CD4-positive, alpha-beta T cell (primary cell): ENCODE measurements at regions not wholly inside any gene's neighbourhood (a gene's known extent, or its start where the extent isn't known, plus 50 kb on each side); places are given as distances from the start of the nearest gene placed in this dataset.

Experiments used
- ATAC-seq: fragments of 200-7000 bp; cut with Tn5 transposase; one replicate; pipeline ENCODE4 v1.10.0; 2022; ENCODE audit warnings: mild to moderate bottlenecking; ENCODE audit not compliant: poor library complexity
- CTCF ChIA-PET: fragments of 350-600 bp; sonication (Branson Sonifier 250); formaldehyde crosslinking; loops from one replicate; lab custom pipeline; 2021; ENCODE audit warnings: antibody characterized with exemption, inconsistent platforms; lab: Charles Lee
- POLR2A ChIA-PET: fragments of 350-600 bp; sonication (Branson Sonifier 250); formaldehyde crosslinking; loops from one replicate; lab custom pipeline; 2021; ENCODE audit warnings: antibody characterized with exemption, inconsistent platforms; lab: Charles Lee
- DNase-seq, 14 experiments: peaks; one replicate each; pipeline ENCODE4 v3.0.0-alpha.2; 2013 to 2020; ENCODE audit warnings: mixed read lengths in 2 of 14
- H3K27ac ChIP-seq, 2 donors: one replicate each; pipeline versions ENCODE4 v1.5.1 to v1.7.0; 2013; ENCODE audit warnings: low read length in 2 of 2, low read depth in 1 of 2, mild to moderate bottlenecking in 1 of 2
- H3K27me3 ChIP-seq, 2 experiments: 1 replicate in 1 of 2; 2 replicates in 1 of 2; pipeline versions ENCODE4 v1.6.1 to v1.7.0; 2013; ENCODE audit warnings: low read length in 2 of 2, control low read depth in 1 of 2, mild to moderate bottlenecking in 1 of 2, moderate library complexity in 1 of 2; ENCODE audit not compliant: insufficient read depth in 2 of 2, control insufficient read depth in 1 of 2
- H3K36me3 ChIP-seq: one replicate; pipeline ENCODE4 v1.6.1; 2013; ENCODE audit warnings: low read length, control low read depth; ENCODE audit not compliant: insufficient read depth
- H3K4me1 ChIP-seq: one replicate; pipeline ENCODE4 v1.6.1; 2013; ENCODE audit warnings: low read length, control low read depth; ENCODE audit not compliant: insufficient read depth
- H3K4me3 ChIP-seq: one replicate; pipeline ENCODE4 v1.5.1; 2013; ENCODE audit warnings: mild to moderate bottlenecking, low read length, moderate library complexity
- H3K9me3 ChIP-seq, 2 experiments: 1 replicate in 1 of 2; 2 replicates in 1 of 2; pipeline versions ENCODE4 v1.6.1 to v1.7.0; 2013; ENCODE audit warnings: low read length in 2 of 2, mild to moderate bottlenecking in 2 of 2, control low read depth in 1 of 2, moderate library complexity in 1 of 2; ENCODE audit not compliant: control insufficient read depth in 1 of 2, insufficient read depth in 1 of 2
- H3K27ac Mint-ChIP-seq: one replicate; pipeline ENCODE4 v1.8.0; 2020; ENCODE audit warnings: mixed read lengths
- H3K27me3 Mint-ChIP-seq: one replicate; pipeline ENCODE4 v1.8.0; 2021; ENCODE audit warnings: mixed read lengths
- H3K36me3 Mint-ChIP-seq: one replicate; pipeline ENCODE4 v1.8.0; 2021; ENCODE audit warnings: low read depth, mixed read lengths
- H3K4me1 Mint-ChIP-seq: one replicate; pipeline ENCODE4 v1.8.0; 2021; ENCODE audit warnings: low read depth, mixed read lengths
- H3K4me3 Mint-ChIP-seq: one replicate; pipeline ENCODE4 v1.8.0; 2020; ENCODE audit warnings: mild to moderate bottlenecking, mixed read lengths
- H3K9me3 Mint-ChIP-seq: one replicate; pipeline ENCODE4 v1.8.0; 2020; ENCODE audit warnings: mixed read lengths
- CTCF ChIP-seq: fragments of 200-600 bp; IDR thresholded peaks from one replicate; pipeline ENCODE4 v1.8.0; 2022; ENCODE audit warnings: antibody characterized with exemption, mild to moderate bottlenecking
- intact Hi-C, 2 experiments: fragments of 100-400 bp; cut with DNase I in 1 of 2; cut with micrococcal nuclease in 1 of 2; formaldehyde crosslinking; loops; one replicate each; pipeline versions ENCODE4 v1.15.1 to v1.9.0; 2023 to 2025; cut with DNase I, micrococcal nuclease

- intact Hi-C loops, result no loop called here
- Histone ChIP-seq H3K27ac (no peak overlapping the region), H3K36me3 (no peaks in the 10 kb centered on the region), H3K9me3 (peaks cover 0 to 3% of the 10 kb centered on the region in 2 experiments), H3K27me3 (no peaks in the 10 kb centered on the region), H3K4me3 (no peak overlapping the region), H3K4me1 (no peaks in the 10 kb centered on the region)
- H3K36me3 Mint-ChIP-seq, result no peaks in the 10 kb centered on the region
- POLR2A ChIA-PET, result no interaction called here
- no peaks in the 10 kb centered on the region for H3K4me1 Mint-ChIP-seq
- no peak overlapping the region for H3K27ac Mint-ChIP-seq
- no peak overlapping the region for H3K4me3 Mint-ChIP-seq
- TF ChIP-seq CTCF, result no peak
- H3K27me3 Mint-ChIP-seq, result peaks cover 16% of the 10 kb centered on the region
- CTCF ChIA-PET, result no interaction called here
- ATAC-seq, result no peak
- no peaks in the 10 kb centered on the region for H3K9me3 Mint-ChIP-seq
- no peak for DNase-seq
Observed at GRCh38 chr1:181295217-181295616, 188.1 kb upstream of the CACNA1E start.

GRCh38 chr1:181296180-181296579, 187.1 kb upstream of the CACNA1E start:
- Histone ChIP-seq H3K36me3 (no peaks in the 10 kb centered on the region), H3K27me3 (no peaks in the 10 kb centered on the region), H3K9me3 (peaks cover 0 to 3% of the 10 kb centered on the region in 2 experiments), H3K4me3 (no peak overlapping the region), H3K27ac (no peak overlapping the region), H3K4me1 (no peaks in the 10 kb centered on the region)
- TF ChIP-seq CTCF, result no peak
- ChIA-PET CTCF (no interaction called here), POLR2A (no interaction called here)
- Mint-ChIP-seq H3K4me3 (no peak overlapping the region), H3K4me1 (no peaks in the 10 kb centered on the region), H3K27ac (no peak overlapping the region), H3K27me3 (peaks cover 11% of the 10 kb centered on the region), H3K9me3 (no peaks in the 10 kb centered on the region), H3K36me3 (no peaks in the 10 kb centered on the region)
- no peak for DNase-seq
- intact Hi-C loops, result no loop called here
- ATAC-seq, result no peak

DNA sequence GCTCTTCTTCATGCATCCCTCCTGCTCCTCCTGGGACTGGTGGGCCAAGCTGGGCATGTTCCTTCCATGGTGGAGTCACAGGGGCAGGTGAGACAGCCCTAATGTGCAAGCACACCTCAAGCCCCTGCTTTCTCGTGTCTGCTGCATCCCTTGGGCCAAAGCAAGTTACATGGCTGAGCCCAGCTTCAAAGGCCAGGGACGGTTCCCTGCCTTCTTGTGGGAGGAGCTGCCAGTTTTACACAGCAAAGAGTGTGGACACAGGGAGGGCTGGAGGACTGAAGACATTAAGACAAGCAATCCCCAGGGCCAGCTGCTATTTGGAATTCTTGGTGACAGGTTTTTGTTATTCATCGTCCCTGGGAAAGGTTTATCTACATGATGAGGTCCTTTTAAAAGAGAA, 175.2 kb upstream of the CACNA1E start:
- Mint-ChIP-seq H3K27ac (no peak overlapping the region), H3K9me3 (no peaks in the 10 kb centered on the region), H3K27me3 (peaks cover 23% of the 10 kb centered on the region), H3K4me3 (no peak overlapping the region), H3K4me1 (no peaks in the 10 kb centered on the region), H3K36me3 (no peaks in the 10 kb centered on the region)
- intact Hi-C loops, result no loop called here
- no peak overlapping the region for H3K27ac ChIP-seq
- no peak for TF ChIP-seq CTCF
- ChIA-PET CTCF (no interaction called here), POLR2A (interaction anchor here (1.2 kb wide), 1 partner anchor 88 kb away, joined by 3 read pairs; no protein-coding TSS in a partner anchor)
- no peak for DNase-seq
- H3K9me3 ChIP-seq, result no peaks in the 10 kb centered on the region
- H3K36me3 ChIP-seq, result no peaks in the 10 kb centered on the region
- no peaks in the 10 kb centered on the region for H3K27me3 ChIP-seq
- no peak overlapping the region for H3K4me3 ChIP-seq
- H3K4me1 ChIP-seq, result no peaks in the 10 kb centered on the region
- no peak for ATAC-seq
